C4-2B (cell line): ENCODE measurements at regions not wholly inside any gene's neighbourhood (a gene's known extent, or its start where the extent isn't known, plus 50 kb on each side); places are given as distances from the start of the nearest gene placed in this dataset.
"Not testable (repeated sequence)": the region's sequence is repeated elsewhere in the genome, so short reads cannot be mapped to it uniquely, and the experiment has no call there.

Experiments
- H3K27ac ChIP-seq: fragments of 450-650 bp; 2 replicates; pipeline ENCODE4 v1.5.1; 2017
- ZFX ChIP-seq: fragments of 450-650 bp; IDR thresholded peaks from 2 replicates; pipeline ENCODE4 v1.6.1; 2017
- TF ChIP-seq, protein P1 (sequence below): fragments of 450-650 bp; conservative IDR thresholded peaks from 2 replicates; pipeline ENCODE4 v1.5.1; 2017; ENCODE audit warnings: mild to moderate bottlenecking

DNA sequence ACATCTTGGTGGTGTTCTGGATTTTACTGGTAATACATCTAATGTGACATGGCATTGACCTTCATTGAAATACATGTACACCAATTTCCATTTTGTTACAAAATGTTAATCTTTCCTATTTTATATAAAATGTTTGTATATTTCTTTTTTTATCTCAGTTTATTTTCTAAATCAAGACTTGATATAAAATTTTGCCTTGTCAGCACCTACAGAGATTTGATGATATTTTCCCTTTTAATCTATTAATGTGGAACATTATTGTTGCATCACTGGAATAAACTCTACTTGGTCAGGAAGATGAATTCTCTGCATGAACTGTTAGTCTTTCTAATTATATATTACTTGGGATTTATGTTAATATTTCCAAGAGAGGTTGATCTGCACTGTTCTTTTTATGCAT lies 294.0 kb upstream of the ETAA1 start:
- no peak for TF ChIP-seq ZFX
- TF ChIP-seq, protein P1, sequence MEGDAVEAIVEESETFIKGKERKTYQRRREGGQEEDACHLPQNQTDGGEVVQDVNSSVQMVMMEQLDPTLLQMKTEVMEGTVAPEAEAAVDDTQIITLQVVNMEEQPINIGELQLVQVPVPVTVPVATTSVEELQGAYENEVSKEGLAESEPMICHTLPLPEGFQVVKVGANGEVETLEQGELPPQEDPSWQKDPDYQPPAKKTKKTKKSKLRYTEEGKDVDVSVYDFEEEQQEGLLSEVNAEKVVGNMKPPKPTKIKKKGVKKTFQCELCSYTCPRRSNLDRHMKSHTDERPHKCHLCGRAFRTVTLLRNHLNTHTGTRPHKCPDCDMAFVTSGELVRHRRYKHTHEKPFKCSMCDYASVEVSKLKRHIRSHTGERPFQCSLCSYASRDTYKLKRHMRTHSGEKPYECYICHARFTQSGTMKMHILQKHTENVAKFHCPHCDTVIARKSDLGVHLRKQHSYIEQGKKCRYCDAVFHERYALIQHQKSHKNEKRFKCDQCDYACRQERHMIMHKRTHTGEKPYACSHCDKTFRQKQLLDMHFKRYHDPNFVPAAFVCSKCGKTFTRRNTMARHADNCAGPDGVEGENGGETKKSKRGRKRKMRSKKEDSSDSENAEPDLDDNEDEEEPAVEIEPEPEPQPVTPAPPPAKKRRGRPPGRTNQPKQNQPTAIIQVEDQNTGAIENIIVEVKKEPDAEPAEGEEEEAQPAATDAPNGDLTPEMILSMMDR = no peak
- H3K27ac ChIP-seq = no peak overlapping the region

DNA sequence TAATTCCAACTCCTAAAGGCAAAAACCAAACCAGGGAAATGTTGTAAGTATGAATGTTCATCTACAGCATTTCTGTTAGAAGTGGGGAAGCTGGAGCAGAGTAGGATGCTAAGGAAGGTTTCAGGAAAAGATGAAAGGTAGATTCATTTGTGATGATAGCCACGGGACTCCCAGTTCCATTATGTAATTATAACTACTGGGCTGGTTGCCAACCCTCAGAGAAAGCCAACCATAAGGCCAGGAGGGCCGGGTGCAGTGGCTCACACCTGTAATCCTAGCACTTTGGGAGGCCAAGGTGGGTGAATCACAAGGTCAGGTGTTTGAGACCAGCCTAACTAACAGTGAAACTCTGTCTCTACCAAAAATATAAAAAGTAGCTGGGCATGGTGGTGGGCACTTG lies 288.9 kb upstream of the ETAA1 start:
- no peak overlapping the region for H3K27ac ChIP-seq
- no peak for TF ChIP-seq ZFX
- TF ChIP-seq, protein P1 = no peak

DNA sequence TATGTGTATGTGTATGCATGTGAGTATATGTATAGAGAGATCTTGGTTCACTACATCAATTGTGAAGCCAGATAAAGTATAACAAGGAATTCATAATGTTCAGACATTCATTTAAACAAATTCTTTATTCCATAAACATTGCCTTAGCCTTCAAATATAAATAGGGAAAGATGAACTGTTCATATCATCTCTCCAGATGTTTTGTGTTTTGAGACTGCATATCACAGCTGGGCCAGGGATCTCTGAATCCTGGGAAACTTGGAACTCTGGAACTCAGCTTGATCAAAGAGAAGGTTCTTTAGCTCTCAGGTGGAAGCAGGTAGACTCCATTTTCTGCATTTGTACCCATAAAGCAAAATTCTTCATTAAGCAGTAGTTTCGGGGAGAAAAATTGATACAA lies 272.6 kb upstream of the ETAA1 start:
- TF ChIP-seq, protein P1 = no peak
- no peak for TF ChIP-seq ZFX
- H3K27ac ChIP-seq = no peak overlapping the region

DNA sequence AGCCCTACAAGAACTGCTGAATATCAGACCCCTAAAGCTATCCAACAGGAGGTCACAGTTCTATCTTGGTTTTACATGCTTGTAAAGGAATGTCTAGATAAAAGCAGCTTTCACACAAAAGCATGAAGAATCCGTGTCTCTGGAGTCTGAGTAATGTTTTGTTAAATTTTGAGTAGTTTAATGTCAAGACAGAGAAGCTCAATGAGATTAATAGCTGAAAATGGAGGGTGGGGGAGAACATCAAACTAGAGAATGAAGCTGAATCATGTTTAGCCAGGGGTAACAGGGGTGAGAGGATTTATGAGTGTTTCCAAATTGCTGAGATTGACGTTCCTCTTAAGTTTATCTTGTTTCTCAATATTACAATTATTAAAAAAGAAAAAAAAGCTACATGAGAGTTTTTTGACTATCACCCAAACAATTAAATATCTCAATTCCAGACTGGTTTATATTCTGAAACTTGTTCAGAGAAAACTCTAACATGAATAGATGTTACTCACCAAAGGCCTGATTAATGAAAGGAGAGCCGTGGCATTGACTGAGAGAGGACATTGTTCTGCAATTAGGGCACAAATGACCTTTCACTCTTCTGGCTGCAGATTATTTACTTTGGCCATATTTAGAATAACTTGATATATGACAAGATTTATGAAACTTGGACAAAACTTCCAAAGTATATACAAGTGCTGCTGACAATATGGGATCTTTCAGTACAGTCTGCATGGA lies 266.4 kb upstream of the ETAA1 start:
- no peak overlapping the region for H3K27ac ChIP-seq
- no peak for TF ChIP-seq ZFX
- TF ChIP-seq, protein P1 = no peak

DNA sequence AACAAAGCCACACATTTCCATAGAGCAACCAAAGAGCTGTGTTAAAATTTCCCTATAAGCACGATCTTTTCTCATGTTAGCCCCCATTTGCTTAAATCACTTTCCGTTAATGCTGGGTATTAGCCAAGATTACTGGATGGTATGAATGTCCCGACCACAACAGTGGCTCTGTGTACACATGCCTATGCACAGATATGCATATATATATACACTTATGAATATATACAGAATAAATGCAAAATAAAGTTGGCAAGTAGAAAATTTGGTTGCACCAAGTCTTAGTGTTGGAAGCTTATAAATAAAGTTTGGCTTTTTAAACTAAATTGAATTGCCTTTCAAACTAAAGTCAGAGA lies 265.9 kb upstream of the ETAA1 start:
- no peak overlapping the region for H3K27ac ChIP-seq
- TF ChIP-seq, protein P1 = no peak
- no peak for TF ChIP-seq ZFX

DNA sequence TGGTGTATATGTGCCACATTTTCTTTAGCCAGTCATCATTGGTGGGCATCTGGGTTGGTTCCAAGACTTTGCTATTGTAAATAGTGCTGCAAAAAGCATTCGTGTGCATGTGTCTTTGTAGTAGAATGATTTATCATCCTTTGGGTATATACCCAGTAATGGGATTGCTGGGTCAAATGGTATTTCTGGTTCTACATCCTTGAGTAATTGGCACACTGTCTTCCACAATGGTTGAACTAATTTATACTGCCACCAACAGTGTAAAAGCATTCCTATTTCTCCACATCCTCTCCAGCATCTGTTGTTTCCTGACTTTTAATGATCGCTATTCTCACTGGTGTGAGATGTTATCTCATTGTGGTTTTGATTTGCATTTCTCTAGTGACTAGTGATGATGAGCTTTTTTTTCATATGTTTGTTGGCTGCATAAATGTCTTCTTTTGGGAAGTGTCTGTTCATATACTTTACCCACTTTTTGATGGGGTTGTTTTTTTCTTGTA lies 264.6 kb upstream of the ETAA1 start:
- not testable (repeated sequence) for H3K27ac ChIP-seq

DNA sequence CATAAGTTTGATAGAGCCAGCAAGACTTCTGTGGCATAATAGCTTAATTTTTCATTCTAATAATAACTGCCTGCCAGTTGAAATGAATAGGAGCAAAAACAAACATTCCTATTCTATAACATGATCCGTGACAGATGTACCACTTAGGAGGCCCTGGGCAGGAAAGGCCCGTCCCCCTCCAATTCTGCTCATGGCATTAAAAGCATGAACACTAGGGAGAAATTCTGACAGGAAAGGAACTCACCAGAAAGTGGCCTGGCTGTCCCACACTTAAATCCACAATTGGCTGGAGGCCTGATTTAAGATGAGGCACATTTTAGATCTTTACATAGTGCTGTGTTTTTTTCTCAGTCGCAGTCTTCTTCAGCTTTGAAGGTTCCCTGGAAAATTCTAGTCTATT lies 261.9 kb upstream of the ETAA1 start:
- TF ChIP-seq ZFX = no peak
- TF ChIP-seq, protein P1 = no peak
- H3K27ac ChIP-seq = no peak overlapping the region

DNA sequence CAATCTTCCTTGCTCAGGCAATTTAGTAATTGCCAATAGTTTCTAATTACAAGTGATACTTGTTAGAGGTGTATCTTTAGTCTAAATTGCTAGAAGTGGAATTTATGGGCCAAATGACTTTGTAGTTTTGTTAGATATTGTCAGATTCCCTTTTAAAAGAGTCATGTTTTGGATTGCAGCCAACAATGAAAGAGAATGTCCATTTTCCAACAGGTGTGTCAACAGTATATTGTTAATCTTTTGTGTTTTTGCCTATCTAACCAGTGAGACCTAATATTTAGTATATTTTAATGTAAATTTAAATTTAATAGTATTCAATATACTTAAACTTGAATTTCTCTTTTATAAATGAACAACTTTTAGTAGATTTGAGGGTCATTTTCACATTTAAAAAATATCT lies 259.4 kb upstream of the ETAA1 start:
- TF ChIP-seq ZFX = no peak
- TF ChIP-seq, protein P1 = no peak
- no peak overlapping the region for H3K27ac ChIP-seq
